ENCODE measurements at regions not wholly inside any gene's neighbourhood (a gene's known extent, or its start where the extent isn't known, plus 50 kb on each side); places are given as distances from the start of the nearest gene placed in this dataset.

GRCh38 chr2:128958241-128958640, 639.6 kb upstream of the HS6ST1 start:
- no peak for FAIRE-seq

GRCh38 chr2:128967646-128968045, 649.0 kb upstream of the HS6ST1 start:
- no peak for FAIRE-seq

GRCh38 chr2:128969374-128969773, 650.7 kb upstream of the HS6ST1 start:
- no peak for FAIRE-seq

- FAIRE-seq: no peak
Observed at GRCh38 chr2:128970332-128971116, 651.9 kb upstream of the HS6ST1 start.

DNA sequence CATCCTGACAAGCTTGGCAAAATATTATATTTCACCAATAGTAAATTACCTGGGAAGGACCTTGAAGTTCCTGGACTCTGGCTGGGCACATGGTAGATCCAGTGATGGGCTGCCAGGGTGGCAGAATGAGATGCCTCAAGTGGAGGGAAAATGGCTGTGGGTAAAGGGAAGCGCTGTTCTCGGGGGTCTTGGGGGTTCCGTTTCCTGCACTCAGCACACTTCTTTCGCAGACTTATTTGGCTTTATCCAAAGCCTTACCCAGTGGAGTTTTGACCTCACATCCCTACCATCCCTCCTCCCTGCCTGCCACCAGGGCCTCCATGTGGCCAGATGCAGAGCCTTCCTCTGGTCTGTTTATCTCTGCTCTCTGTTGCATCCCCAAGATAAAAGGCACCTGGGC, 654.9 kb upstream of the HS6ST1 start:
- FAIRE-seq: no peak

DNA sequence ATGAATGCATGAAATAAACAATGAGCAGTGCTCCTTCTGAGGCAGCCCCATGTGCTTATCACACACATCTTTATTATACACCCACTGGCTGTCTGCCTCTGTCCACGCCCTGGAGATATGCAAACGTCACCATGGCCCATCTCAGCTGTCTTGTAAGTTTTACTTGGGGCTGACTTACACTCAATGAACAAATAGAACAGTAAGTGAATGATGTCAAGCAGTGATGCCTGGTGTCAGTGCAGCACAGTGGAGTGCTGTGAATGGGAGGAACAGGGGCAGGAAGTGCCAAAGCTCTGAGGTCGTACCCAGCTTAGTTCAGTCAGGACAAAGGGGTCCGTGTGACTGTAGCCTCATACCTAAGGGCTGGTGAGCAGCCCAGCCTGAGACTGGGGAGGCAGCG, 659.5 kb upstream of the HS6ST1 start:
- no peak for FAIRE-seq

DNA sequence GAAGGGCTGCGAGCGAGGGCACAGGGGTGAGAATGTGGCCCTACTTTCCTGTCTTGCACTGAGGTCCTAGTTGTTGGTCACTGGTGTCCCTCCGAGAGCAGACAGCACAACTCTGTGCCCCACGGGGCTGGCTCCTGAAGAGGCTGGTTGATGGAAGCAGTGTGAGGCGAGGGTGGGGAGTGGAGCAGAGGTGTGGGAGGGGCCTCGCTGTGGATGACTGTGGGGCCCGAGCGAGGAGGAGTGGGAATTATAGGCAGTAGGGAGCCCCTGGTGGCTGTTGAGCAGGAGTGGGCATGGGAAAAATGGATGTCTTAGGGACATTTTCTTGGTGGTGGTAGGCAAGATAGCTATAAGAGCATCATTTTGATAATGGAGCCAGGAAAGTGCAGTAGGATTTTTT, 660.5 kb upstream of the HS6ST1 start:
- no peak for FAIRE-seq

GRCh38 chr2:128980475-128980874, 661.8 kb upstream of the HS6ST1 start:
- no peak for FAIRE-seq

- no peak for FAIRE-seq
Observed at GRCh38 chr2:128981353-128981752, 662.7 kb upstream of the HS6ST1 start.

GRCh38 chr2:128982001-128982400, 663.3 kb upstream of the HS6ST1 start:
- FAIRE-seq: no peak

GRCh38 chr2:128982670-128983069, 664.0 kb upstream of the HS6ST1 start:
- no peak for FAIRE-seq

- FAIRE-seq: no peak
Observed at GRCh38 chr2:128983094-128983493, 664.4 kb upstream of the HS6ST1 start.

DNA sequence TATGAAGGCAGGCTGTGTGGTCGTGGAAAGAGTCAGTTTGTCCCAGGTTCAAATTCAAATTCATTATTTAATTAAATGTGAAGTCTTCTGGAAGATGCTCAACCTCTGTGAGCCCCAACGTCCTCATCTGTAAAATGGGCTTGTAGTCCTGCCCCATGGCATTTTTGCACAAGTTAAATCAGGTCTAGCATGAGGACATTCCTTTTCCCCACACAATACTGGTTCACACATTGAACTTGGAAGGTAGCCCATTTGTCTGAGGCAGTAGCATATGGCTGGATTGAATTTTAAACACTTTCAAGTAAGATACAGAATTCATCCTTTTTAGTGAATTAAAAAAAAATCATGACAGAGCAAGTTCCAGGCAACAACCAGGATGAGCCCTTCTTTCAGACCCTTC, 665.4 kb upstream of the HS6ST1 start:
- FAIRE-seq: no peak

DNA sequence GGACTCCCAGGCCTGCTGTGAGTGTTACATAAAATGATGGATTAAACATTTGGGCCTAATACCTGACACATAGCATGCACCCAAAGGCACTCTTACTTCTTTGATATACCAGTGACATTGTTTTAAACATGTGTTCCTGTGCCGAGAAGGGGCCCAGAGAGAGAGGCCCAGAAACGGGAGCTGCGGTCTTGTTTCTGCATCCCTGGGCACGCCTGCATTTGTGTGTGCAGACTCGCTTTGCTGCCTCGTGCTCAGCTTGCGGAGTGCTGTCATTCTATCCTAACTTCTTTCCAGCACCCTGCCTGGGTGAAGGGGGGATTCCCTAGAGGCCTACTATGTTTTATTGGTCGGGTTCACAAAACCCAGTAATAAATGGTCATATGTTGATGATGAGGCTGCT, 666.2 kb upstream of the HS6ST1 start:
- FAIRE-seq: no peak

- no peak for FAIRE-seq
Observed at GRCh38 chr2:128986026-128986715, 667.5 kb upstream of the HS6ST1 start.

DNA sequence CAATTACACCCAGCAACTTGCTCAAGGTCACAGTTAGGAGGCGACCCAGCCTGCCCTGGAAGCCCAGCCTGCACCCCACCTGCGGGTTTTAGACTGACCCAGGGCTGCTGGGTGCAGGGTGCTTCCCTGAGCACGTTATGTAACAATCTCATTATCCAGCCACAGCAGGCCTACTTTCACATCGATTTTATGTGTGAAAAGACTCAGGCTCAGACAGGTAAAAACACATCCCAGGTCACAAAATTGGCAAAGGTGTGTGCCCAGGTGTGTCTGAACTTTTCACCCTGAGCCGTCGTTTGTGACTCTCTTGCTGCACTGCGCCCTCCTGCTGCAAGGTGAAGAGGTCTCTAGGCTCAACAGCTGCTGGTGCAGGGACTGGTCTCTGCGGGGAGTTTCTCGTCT, 668.2 kb upstream of the HS6ST1 start:
- no peak for FAIRE-seq

DNA sequence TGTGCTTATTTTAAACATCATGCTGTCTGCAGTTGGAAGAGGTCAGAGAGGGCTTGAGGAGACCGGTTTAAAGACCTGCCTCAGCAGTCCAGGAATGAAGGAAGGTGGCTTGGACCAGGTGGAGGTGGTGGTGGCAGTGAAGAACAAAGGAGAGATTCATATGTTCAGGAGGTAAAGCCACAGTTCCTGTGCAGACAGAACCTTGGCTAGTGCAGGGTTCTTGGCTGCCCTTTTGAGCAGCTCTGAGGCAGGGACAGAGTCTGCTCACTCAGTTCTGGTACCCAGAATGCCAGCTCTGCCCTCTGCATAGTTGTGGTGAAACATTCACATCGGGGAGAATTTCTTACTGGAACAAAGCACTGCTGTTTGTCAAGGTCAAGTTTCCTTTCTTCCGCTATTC, 669.7 kb upstream of the HS6ST1 start:
- no peak for FAIRE-seq

DNA sequence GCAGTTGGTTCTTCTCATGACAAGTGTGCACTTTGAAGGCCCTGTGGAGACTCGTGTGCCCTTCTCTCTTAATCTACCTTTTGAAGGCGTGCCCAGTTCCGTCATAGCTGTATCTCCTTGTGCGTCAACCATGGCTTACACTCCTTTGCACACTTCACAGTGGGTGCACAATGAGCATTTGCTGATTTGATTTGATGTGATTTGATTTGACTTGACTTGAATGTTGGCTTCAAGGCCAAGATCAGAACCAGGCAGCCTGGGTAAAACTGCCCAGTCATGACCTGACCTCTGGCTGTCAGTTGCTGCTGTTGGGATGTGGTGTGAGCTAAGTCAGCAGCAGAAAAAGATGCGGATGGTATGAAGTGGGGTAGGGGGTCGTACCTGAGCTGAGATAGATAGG, 670.3 kb upstream of the HS6ST1 start:
- no peak for FAIRE-seq

DNA sequence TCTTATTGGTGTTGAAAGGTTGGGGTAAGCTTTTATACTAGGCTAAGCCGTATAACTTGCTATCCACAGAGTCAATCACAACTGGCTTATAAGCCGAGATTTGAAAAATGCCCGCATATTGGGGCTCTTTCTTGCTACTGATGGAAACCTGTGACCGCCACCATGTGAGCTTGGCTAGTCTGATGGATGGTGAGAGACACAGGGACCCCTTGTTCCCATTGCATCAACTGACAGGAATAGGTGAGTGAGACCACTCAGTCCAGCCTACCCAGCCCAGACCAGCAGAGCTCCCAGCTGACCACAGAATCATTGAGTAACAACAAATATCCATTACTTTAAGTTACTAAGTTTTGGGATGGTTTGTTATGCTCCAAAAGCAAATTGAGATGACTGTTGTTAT, 676.4 kb upstream of the HS6ST1 start:
- FAIRE-seq: no peak

- FAIRE-seq: no peak
Observed at GRCh38 chr2:128996078-128996477, 677.4 kb upstream of the HS6ST1 start.

DNA sequence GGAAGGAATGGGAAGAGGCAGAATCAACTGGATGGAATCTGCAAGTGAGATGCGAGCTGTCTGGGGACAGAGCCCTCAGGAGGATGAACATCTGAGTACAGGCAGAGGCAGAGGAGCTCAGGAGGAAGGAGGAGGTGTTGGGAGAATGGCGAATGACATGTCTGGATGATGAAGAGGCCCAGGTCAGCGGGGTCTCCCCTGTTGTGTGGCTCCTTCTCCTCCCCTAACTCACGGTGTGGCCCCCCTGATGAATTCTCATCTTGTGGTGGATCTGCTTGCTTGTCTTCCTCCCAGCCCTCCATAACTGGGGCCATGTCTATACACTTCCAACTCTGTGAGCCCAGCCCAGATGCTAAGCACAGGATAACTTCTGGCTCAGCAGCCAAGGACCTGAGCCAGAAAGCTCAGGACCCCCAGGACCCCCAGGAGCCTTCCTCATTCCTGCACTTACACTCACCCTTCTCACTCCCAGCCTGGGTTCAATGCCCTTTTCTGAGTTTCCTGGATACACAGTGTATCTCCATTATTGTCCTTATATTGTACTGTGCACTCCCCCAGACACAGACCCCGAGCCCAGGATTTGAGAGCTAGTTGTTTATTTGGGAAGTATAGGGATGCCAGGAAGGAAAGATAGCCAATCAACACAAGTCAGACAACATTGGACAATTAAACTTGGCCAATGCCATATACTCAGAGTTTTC, 678.6 kb upstream of the HS6ST1 start:
- FAIRE-seq: no peak

- FAIRE-seq: no peak
Observed at GRCh38 chr2:129001926-129002325, 683.3 kb upstream of the HS6ST1 start.

- no peak for FAIRE-seq
Observed at GRCh38 chr2:129002751-129003150, 684.1 kb upstream of the HS6ST1 start.

DNA sequence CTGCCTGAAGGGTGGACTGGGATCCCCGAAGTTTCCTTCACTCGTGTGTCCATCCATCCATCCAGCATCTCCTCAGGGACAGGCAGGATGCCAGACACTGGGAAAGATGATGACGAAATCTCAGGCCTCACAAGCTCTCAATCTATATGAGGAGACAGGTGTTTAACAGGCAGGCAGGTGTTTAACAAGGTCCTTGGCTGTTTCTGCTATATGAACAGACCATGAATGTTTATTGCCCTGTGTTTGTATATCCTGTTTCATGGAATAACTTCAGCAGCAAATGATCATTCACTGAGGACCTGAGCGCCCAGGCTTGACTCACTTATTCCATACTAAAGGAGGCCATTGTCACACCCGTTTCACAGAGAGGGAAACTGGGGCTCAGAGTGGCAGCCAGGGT, 685.8 kb upstream of the HS6ST1 start:
- no peak for FAIRE-seq
